AG04449 (cell line): ENCODE measurements at regions not wholly inside any gene's neighbourhood (a gene's known extent, or its start where the extent isn't known, plus 50 kb on each side); places are given as distances from the start of the nearest gene placed in this dataset.

ENCODE experiments used
- CTCF ChIA-PET: fragments of 350-600 bp; formaldehyde crosslinking; extraction: SDS; loops from one replicate; lab custom pipeline; 2021; ENCODE audit warnings: antibody characterized with exemption; lab: Yijun Ruan, JAX
- POLR2A ChIA-PET: fragments of 400-600, 350-600 bp; formaldehyde crosslinking; extraction: SDS; loops from one replicate; lab custom pipeline; 2020; ENCODE audit warnings: antibody characterized with exemption, inconsistent platforms; lab: Yijun Ruan, JAX
- DNase-seq: peaks from one replicate; pipeline ENCODE4 v3.0.0-alpha.2; 2010; ENCODE audit warnings: low read depth, low spot score
- H3K4me3 ChIP-seq: 2 replicates; pipeline ENCODE4 v1.5.1; 2011; ENCODE audit warnings: low read depth, mild to moderate bottlenecking, control low read depth, low read length
- CTCF ChIP-seq: IDR thresholded peaks from one replicate; pipeline ENCODE4 v1.5.1; 2011; ENCODE audit warnings: mild to moderate bottlenecking, moderate library complexity, low read length, control low read depth, inconsistent platforms; ENCODE audit not compliant: insufficient read depth; ENCODE audit errors: missing control alignments

DNA sequence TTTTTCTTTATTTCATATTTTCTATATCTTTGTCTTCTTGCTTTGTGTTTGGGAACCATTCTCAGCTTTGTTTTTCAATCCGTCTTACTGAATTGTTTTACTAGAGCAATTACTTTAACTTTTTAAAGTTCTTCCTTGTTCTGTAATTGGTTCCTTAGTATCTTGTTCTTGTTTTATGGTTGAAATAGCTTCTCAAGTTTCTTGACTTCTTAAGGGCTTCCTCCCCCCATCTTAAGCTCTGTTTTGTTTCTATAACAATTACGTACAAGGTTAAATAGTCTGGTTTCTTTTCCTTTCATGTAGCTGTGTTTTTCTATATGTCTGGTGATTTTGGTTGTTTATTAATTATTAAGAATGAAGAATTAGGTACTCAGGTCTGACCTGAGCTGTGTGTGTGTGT is 158.0 kb downstream of the SDHAF3 start:
- DNase-seq: no peak
- no peak overlapping the region for H3K4me3 ChIP-seq
- ChIA-PET CTCF (no interaction called here), POLR2A (no interaction called here)
- no peak for TF ChIP-seq CTCF

GRCh38 chr7:97280950-97281349 is 163.5 kb downstream of the SDHAF3 start:
- ChIA-PET CTCF (no interaction called here), POLR2A (no interaction called here)
- no peak for TF ChIP-seq CTCF
- no peak for DNase-seq
- no peak overlapping the region for H3K4me3 ChIP-seq

GRCh38 chr7:97285348-97285747 is 167.8 kb downstream of the SDHAF3 start:
- no peak overlapping the region for H3K4me3 ChIP-seq
- CTCF ChIA-PET: no interaction called here
- no peak for DNase-seq
- no peak for TF ChIP-seq CTCF
- POLR2A ChIA-PET: no interaction called here

GRCh38 chr7:97293031-97293430 is 175.5 kb downstream of the SDHAF3 start:
- no peak overlapping the region for H3K4me3 ChIP-seq
- ChIA-PET CTCF (no interaction called here), POLR2A (no interaction called here)
- no peak for DNase-seq
- no peak for TF ChIP-seq CTCF

- ChIA-PET POLR2A (no interaction called here), CTCF (no interaction called here)
- TF ChIP-seq CTCF: no peak
- DNase-seq: no peak
- no peak overlapping the region for H3K4me3 ChIP-seq
These were observed 181.1 kb downstream of the SDHAF3 start for GRCh38 chr7:97298561-97298960.

DNA sequence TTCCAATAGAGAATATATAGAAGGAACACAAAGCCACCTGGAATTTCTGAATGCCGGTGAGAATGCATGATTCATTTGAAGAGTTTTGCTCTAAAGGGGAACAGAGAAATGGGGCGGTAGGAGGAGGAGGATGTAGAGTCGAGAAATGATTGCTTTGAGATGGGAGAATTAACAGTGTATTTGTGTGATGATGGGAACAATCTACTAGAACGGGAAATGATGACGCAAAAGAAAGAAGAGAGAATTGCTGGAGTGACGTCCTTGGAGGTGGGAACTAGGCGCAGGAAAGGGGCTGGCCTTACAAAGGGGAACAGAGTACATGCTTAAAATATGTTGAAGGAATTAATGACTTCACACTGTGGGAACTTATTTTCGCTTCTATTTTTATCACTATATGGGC is 188.1 kb downstream of the SDHAF3 start:
- ChIA-PET CTCF (no interaction called here), POLR2A (no interaction called here)
- no peak for DNase-seq
- no peak for TF ChIP-seq CTCF
- H3K4me3 ChIP-seq: no peak overlapping the region
